B cell (primary cell): ENCODE measurements at regions not wholly inside any gene's neighbourhood (a gene's known extent, or its start where the extent isn't known, plus 50 kb on each side); places are given as distances from the start of the nearest gene placed in this dataset.

Experiments used
- CTCF ChIP-seq: fragments of 200-600 bp; IDR thresholded peaks from one replicate; pipeline ENCODE4 v1.8.0; 2022; ENCODE audit warnings: antibody characterized with exemption, mild to moderate bottlenecking
- EZH2 ChIP-seq: IDR thresholded peaks from 2 replicates; pipeline ENCODE4 v1.6.1; 2012; ENCODE audit warnings: borderline replicate concordance, low read depth, mild to moderate bottlenecking, moderate library complexity, low read length; ENCODE audit not compliant: insufficient read depth, poor library complexity, severe bottlenecking

DNA sequence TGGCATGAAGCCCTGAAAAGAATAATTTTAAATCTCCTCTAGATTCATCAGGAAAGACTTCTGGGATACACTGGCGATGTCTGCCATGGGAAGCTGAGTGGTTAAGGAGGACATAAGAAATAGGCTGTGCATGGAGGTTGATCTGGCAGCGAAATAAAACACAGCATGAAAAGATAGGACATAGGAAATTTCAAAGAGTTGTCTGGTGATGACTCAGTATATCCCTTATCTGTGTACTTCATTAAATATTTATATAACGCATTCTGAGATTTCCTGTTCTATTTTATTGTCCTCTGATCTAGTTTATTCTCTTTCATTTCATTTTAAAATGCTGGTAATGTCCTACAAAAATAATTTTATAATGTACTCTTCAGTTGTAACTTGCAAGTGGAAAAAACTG lies 1337.3 kb upstream of the DDX18 start:
- TF ChIP-seq CTCF = no peak
- no peak for TF ChIP-seq EZH2
